Smooth muscle cell (in vitro differentiated cells): ENCODE measurements at regions not wholly inside any gene's neighbourhood (a gene's known extent, or its start where the extent isn't known, plus 50 kb on each side); places are given as distances from the start of the nearest gene placed in this dataset.
"Not testable (repeated sequence)": the region's sequence is repeated elsewhere in the genome, so short reads cannot be mapped to it uniquely, and the experiment has no call there.

Experiments
- DNase-seq: peaks from one replicate; lab custom pipeline; 2025; ENCODE audit not compliant: unreplicated experiment; lab: John Stamatoyannopoulos, UW
- H2AFZ ChIP-seq: fragments of 200-600 bp; sonication (generic); 2 replicates; pipeline ENCODE4 v1.6.0; 2016; ENCODE audit warnings: antibody characterized with exemption, low read depth, mild to moderate bottlenecking
- H3F3A ChIP-seq: fragments of 200-600 bp; sonication (generic); 2 replicates; pipeline ENCODE4 v1.6.0; 2017; ENCODE audit warnings: antibody characterized with exemption, low read depth
- H3K27ac ChIP-seq: fragments of 200-600 bp; sonication (generic); 2 replicates; pipeline ENCODE4 v1.5.1; 2016; ENCODE audit warnings: low read depth, mild to moderate bottlenecking
- H3K27me3 ChIP-seq: fragments of 200-600 bp; sonication (generic); 2 replicates; pipeline ENCODE4 v1.6.1; 2016; ENCODE audit warnings: low read depth, mild to moderate bottlenecking
- H3K36me3 ChIP-seq: fragments of 200-600 bp; sonication (generic); 2 replicates; pipeline ENCODE4 v1.5.1; 2016; ENCODE audit warnings: low read depth
- H3K4me1 ChIP-seq: fragments of 200-600 bp; sonication (generic); 2 replicates; pipeline ENCODE4 v1.5.1; 2016; ENCODE audit warnings: low read depth
- H3K4me2 ChIP-seq: fragments of 200-600 bp; sonication (generic); 2 replicates; pipeline ENCODE4 v1.6.0; 2016; ENCODE audit warnings: mild to moderate bottlenecking
- H3K4me3 ChIP-seq: fragments of 200-600 bp; sonication (generic); 2 replicates; pipeline ENCODE4 v1.5.1; 2016; ENCODE audit warnings: mild to moderate bottlenecking
- H3K79me2 ChIP-seq: fragments of 200-600 bp; sonication (generic); 2 replicates; pipeline ENCODE4 v1.6.0; 2016; ENCODE audit warnings: low read depth, mild to moderate bottlenecking
- H3K9ac ChIP-seq: fragments of 200-600 bp; sonication (generic); 2 replicates; pipeline ENCODE4 v1.6.0; 2016; ENCODE audit warnings: low read depth
- H3K9me3 ChIP-seq: fragments of 200-600 bp; sonication (generic); replicated peaks from 2 replicates; pipeline ENCODE4 v1.5.1; 2016; ENCODE audit warnings: low read depth
- H4K20me1 ChIP-seq: fragments of 200-600 bp; sonication (generic); 2 replicates; pipeline ENCODE4 v1.6.0; 2016; ENCODE audit warnings: low read depth
- WGBS: methylation state at CpG from one replicate; pipeline ENCODE4 v1.1.7; 2016; ENCODE audit warnings: low lambda C conversion rate; 5-methylcytosine and 5-hydroxymethylcytosine counted together
- TF ChIP-seq, protein P1 (sequence below): fragments of 200-600 bp; sonication (generic); IDR thresholded peaks from 2 replicates; pipeline ENCODE4 v1.5.1; 2017; ENCODE audit warnings: borderline replicate concordance, mild to moderate bottlenecking, antibody characterized with exemption; ENCODE audit not compliant: insufficient read depth, poor library complexity, severe bottlenecking

DNA sequence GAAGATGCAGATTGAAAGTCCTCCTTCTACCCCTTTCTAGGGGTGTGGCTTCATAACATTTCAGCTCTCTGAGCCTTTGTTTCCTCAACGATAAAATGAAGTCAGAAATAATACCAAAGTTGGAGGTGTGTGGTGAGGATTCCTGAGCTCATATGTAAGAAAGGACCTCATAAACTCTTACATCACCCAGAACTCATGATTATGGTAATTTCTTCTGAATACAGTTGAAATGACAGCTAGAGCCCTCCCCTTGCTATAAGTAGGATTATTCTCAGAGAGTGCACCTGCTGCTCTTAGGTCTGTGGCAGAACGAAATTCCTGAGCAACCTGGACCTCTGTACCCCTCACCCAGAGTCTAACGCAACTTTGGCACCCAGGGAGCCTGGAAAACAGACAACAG, 291.4 kb upstream of the KLF4 start:
- H3K9ac ChIP-seq: no peak overlapping the region
- no peak overlapping the region for H3K4me2 ChIP-seq
- H3K4me1 ChIP-seq: no peaks in the 10 kb centered on the region
- H4K20me1 ChIP-seq: no peaks in the 10 kb centered on the region
- H3K27ac ChIP-seq: no peak overlapping the region
- TF ChIP-seq, protein P1, sequence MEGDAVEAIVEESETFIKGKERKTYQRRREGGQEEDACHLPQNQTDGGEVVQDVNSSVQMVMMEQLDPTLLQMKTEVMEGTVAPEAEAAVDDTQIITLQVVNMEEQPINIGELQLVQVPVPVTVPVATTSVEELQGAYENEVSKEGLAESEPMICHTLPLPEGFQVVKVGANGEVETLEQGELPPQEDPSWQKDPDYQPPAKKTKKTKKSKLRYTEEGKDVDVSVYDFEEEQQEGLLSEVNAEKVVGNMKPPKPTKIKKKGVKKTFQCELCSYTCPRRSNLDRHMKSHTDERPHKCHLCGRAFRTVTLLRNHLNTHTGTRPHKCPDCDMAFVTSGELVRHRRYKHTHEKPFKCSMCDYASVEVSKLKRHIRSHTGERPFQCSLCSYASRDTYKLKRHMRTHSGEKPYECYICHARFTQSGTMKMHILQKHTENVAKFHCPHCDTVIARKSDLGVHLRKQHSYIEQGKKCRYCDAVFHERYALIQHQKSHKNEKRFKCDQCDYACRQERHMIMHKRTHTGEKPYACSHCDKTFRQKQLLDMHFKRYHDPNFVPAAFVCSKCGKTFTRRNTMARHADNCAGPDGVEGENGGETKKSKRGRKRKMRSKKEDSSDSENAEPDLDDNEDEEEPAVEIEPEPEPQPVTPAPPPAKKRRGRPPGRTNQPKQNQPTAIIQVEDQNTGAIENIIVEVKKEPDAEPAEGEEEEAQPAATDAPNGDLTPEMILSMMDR: no peak
- H3K36me3 ChIP-seq: no peaks in the 10 kb centered on the region
- no peaks in the 10 kb centered on the region for H3F3A ChIP-seq
- WGBS: 61% methylated on average over 3 of the region's 3 CpGs
- no peaks in the 10 kb centered on the region for H3K9me3 ChIP-seq
- no peak for DNase-seq
- H3K27me3 ChIP-seq: no peaks in the 10 kb centered on the region
- no peak overlapping the region for H2AFZ ChIP-seq
- H3K4me3 ChIP-seq: no peak overlapping the region
- no peaks in the 10 kb centered on the region for H3K79me2 ChIP-seq

DNA sequence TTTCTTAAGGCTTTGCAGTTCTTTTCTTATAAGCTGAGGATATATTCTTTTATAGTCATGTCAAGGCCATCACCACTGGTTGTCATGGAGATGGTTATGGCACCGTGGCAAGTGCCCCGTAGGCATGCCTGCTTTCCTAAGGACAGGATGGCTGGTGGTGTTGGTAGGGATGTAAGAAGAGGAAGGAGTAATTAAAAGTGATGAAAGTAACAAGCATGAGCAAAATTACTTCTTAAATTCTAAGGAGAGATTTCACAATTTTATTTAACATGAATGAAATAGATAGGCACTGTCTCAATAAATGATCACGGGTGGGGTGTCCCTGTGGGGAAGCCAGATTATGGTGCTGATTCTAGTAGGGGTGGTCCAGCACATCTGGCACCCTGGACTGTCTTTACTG, 290.2 kb upstream of the KLF4 start:
- no peak overlapping the region for H3K4me2 ChIP-seq
- H4K20me1 ChIP-seq: no peaks in the 10 kb centered on the region
- no peak overlapping the region for H3K27ac ChIP-seq
- no peaks in the 10 kb centered on the region for H3K9me3 ChIP-seq
- 86% methylated on average over 3 of the region's 3 CpGs for WGBS
- no peaks in the 10 kb centered on the region for H3K79me2 ChIP-seq
- H2AFZ ChIP-seq: no peak overlapping the region
- no peak overlapping the region for H3K9ac ChIP-seq
- H3F3A ChIP-seq: no peaks in the 10 kb centered on the region
- no peak overlapping the region for H3K4me3 ChIP-seq
- no peaks in the 10 kb centered on the region for H3K27me3 ChIP-seq
- TF ChIP-seq, protein P1: no peak
- no peak for DNase-seq
- no peaks in the 10 kb centered on the region for H3K36me3 ChIP-seq
- H3K4me1 ChIP-seq: no peaks in the 10 kb centered on the region

DNA sequence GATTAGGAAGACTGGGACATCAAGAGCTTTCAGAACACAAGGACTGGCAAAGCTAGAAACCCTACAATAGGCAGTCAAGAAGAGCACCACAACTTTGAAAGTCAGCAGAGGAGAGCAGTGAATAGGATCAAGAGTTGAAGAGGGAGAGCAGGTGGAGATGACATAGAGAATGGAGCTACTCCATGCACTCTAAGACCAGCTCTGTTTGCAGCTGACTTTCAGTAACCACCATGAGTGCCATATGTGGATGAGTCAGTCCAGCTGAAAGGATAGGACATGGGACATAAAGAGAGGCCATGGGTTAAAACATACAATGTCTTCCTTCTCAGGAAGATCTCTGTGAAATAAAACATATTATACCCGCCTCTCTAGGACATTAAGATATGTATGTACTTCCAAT, 289.1 kb upstream of the KLF4 start:
- no peaks in the 10 kb centered on the region for H3K4me1 ChIP-seq
- H3K79me2 ChIP-seq: no peaks in the 10 kb centered on the region
- no peak overlapping the region for H3K9ac ChIP-seq
- TF ChIP-seq, protein P1: no peak
- H3K36me3 ChIP-seq: no peaks in the 10 kb centered on the region
- no peak overlapping the region for H3K4me3 ChIP-seq
- no peak overlapping the region for H2AFZ ChIP-seq
- no peaks in the 10 kb centered on the region for H4K20me1 ChIP-seq
- DNase-seq: no peak
- H3K4me2 ChIP-seq: no peak overlapping the region
- no peak overlapping the region for H3K27ac ChIP-seq
- no peaks in the 10 kb centered on the region for H3F3A ChIP-seq
- H3K27me3 ChIP-seq: no peaks in the 10 kb centered on the region
- 84% methylated on average over 1 of the region's 1 CpG for WGBS
- H3K9me3 ChIP-seq: no peaks in the 10 kb centered on the region

DNA sequence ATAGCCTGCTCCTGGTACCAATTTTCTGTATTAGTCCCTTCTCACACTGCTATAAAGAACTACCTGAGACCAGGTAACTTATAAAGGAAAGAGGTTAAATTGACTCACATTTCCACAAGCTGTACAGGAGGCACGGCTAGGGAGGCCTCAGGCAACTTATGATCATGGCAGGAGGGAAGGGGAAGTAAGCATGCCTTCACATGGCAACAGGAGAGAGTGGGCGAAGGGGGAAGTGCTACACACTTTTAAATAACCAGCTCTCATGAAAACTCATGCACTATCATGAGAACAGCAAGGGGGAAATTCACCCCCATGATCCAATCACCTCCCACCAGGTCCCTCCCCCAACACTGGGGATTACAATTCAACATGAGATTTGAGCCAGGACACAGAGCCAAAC, 284.5 kb upstream of the KLF4 start:
- not testable (repeated sequence) for H3K4me3 ChIP-seq, H3K27ac ChIP-seq, H3K27me3 ChIP-seq, H3K36me3 ChIP-seq, H3K4me1 ChIP-seq, H3K4me2 ChIP-seq, H3F3A ChIP-seq, H3K9ac ChIP-seq, H3K79me2 ChIP-seq, H2AFZ ChIP-seq, H4K20me1 ChIP-seq, H3K9me3 ChIP-seq, DNase-seq
- WGBS: 91% methylated on average over 2 of the region's 2 CpGs
